SK-N-SH (cell line): ENCODE measurements at regions not wholly inside any gene's neighbourhood (a gene's known extent, or its start where the extent isn't known, plus 50 kb on each side); places are given as distances from the start of the nearest gene placed in this dataset.

Experiments used
- CTCF ChIA-PET: fragments of 300-600, 350-600 bp; formaldehyde crosslinking; extraction: SDS; loops from one replicate; lab custom pipeline; 2021; lab: Yijun Ruan, JAX
- POLR2A ChIA-PET: fragments of 350-600 bp; sonication (Branson Sonifier 250); formaldehyde crosslinking; extraction: SDS; loops from one replicate; lab custom pipeline; 2020; ENCODE audit warnings: antibody characterized with exemption, inconsistent platforms; lab: Yijun Ruan, JAX
- DNase-seq: peaks from one replicate; pipeline ENCODE4 v3.0.0; 2012
- H2AFZ ChIP-seq: fragments of 200-600 bp; sonication (generic); 2 replicates; pipeline ENCODE4 v1.8.1; 2016; ENCODE audit warnings: antibody characterized with exemption, mild to moderate bottlenecking, low read depth
- H3F3A ChIP-seq: fragments of 200-600 bp; sonication (generic); replicated peaks from 2 replicates; pipeline ENCODE3; 2016; ENCODE audit warnings: antibody characterized with exemption, mild to moderate bottlenecking; ENCODE audit not compliant: insufficient read depth
- H3K27ac ChIP-seq, 2 experiments: fragments of 200-500 bp in 1 of 2; fragments of 200-600 bp in 1 of 2; sonication (Bioruptor generic) in 1 of 2; sonication (generic), shearing (Covaris generic) in 1 of 2; 2 replicates each; pipeline versions ENCODE4 v1.5.1 to v1.6.1; 2014 to 2016; ENCODE audit warnings: low read depth in 2 of 2, inconsistent platforms in 1 of 2, low read length in 1 of 2, mild to moderate bottlenecking in 1 of 2, mixed read lengths in 1 of 2
- H3K27me3 ChIP-seq: fragments of 200-600 bp; sonication (generic), shearing (Covaris generic); 2 replicates; pipeline ENCODE4 v1.6.1; 2016; ENCODE audit warnings: mixed run types; ENCODE audit not compliant: insufficient read depth
- H3K36me3 ChIP-seq, 2 experiments: fragments of 200-500 bp in 1 of 2; fragments of 200-600 bp in 1 of 2; sonication (Bioruptor generic) in 1 of 2; sonication (generic) in 1 of 2; replicated peaks in 1 of 2; 2 replicates each; pipeline versions ENCODE3 to v1.5.1; 2014 to 2016; ENCODE audit warnings: low read length in 1 of 2, mild to moderate bottlenecking in 1 of 2; ENCODE audit not compliant: insufficient read depth in 2 of 2, control insufficient read depth in 1 of 2
- H3K4me1 ChIP-seq, 2 experiments: fragments of 200-500 bp in 1 of 2; fragments of 200-600 bp in 1 of 2; sonication (Bioruptor generic) in 1 of 2; sonication (generic), shearing (Covaris generic) in 1 of 2; 2 replicates each; pipeline versions ENCODE4 v1.5.1 to v1.6.1; 2014 to 2016; ENCODE audit warnings: low read depth in 1 of 2, low read length in 1 of 2, mixed run types in 1 of 2; ENCODE audit not compliant: insufficient read depth in 2 of 2, control insufficient read depth in 1 of 2
- H3K4me2 ChIP-seq: fragments of 200-600 bp; sonication (generic), shearing (Covaris generic); 2 replicates; pipeline ENCODE4 v1.6.1; 2017; ENCODE audit warnings: mixed run types
- H3K4me3 ChIP-seq, 2 experiments: fragments of 200-500 bp in 1 of 2; fragments of 200-600 bp in 1 of 2; sonication (Bioruptor generic) in 1 of 2; sonication (generic), shearing (Covaris generic) in 1 of 2; 2 replicates each; pipeline versions ENCODE4 v1.5.1 to v1.8.1; 2014 to 2016; ENCODE audit warnings: low read depth in 2 of 2, inconsistent platforms in 1 of 2, low read length in 1 of 2, mild to moderate bottlenecking in 1 of 2, mixed read lengths in 1 of 2, moderate library complexity in 1 of 2
- H3K79me2 ChIP-seq: fragments of 200-600 bp; sonication (generic); 2 replicates; pipeline ENCODE4 v1.8.1; 2017; ENCODE audit warnings: mild to moderate bottlenecking; ENCODE audit not compliant: insufficient read depth
- H3K9ac ChIP-seq: fragments of 200-600 bp; sonication (generic); 2 replicates; pipeline ENCODE4 v1.6.1; 2017; ENCODE audit warnings: mixed run types
- H3K9me2 ChIP-seq: fragments of 200-600 bp; sonication (generic); 2 replicates; pipeline ENCODE4 v1.6.1; 2017; ENCODE audit warnings: mixed run types
- H3K9me3 ChIP-seq: fragments of 200-600 bp; sonication (generic); 2 replicates; pipeline ENCODE4 v1.6.1; 2017; ENCODE audit warnings: mixed run types, mild to moderate bottlenecking, moderate library complexity
- H4K20me1 ChIP-seq: fragments of 200-600 bp; sonication (generic); 2 replicates; pipeline ENCODE4 v1.6.1; 2017; ENCODE audit warnings: mild to moderate bottlenecking, mixed run types; ENCODE audit not compliant: insufficient read depth
- ELF1 ChIP-seq: IDR thresholded peaks from 2 replicates; pipeline ENCODE4 v1.4.0; 2012
- EZH2phosphoT487 ChIP-seq: fragments of 200-600 bp; sonication (generic); IDR thresholded peaks from 2 replicates; pipeline ENCODE4 v1.6.1; 2017; ENCODE audit warnings: low read depth, mixed run types, mild to moderate bottlenecking, antibody characterized with exemption, moderate library complexity, borderline replicate concordance
- FOXM1 ChIP-seq: IDR thresholded peaks from 2 replicates; pipeline ENCODE4 v1.4.0; 2012; ENCODE audit warnings: low read depth, mild to moderate bottlenecking
- GABPA ChIP-seq: IDR thresholded peaks from 2 replicates; pipeline ENCODE4 v1.4.0; 2012; ENCODE audit warnings: low read depth, mild to moderate bottlenecking
- IRF3 ChIP-seq: fragments of 150-350 bp; IDR thresholded peaks from 2 replicates; pipeline ENCODE4 v1.6.1; 2016; ENCODE audit warnings: mild to moderate bottlenecking, low read depth, low read length
- JUND ChIP-seq: IDR thresholded peaks from 2 replicates; pipeline ENCODE4 v1.4.0; 2012
- MAX ChIP-seq: IDR thresholded peaks from 2 replicates; pipeline ENCODE4 v1.4.0; 2012; ENCODE audit warnings: low read depth
- MXI1 ChIP-seq: IDR thresholded peaks from 2 replicates; pipeline ENCODE4 v1.6.1; 2012; ENCODE audit warnings: mild to moderate bottlenecking, low read depth, low read length, improper control_type of control experiment
- NFIC ChIP-seq: IDR thresholded peaks from 2 replicates; pipeline ENCODE4 v1.4.0; 2012; ENCODE audit warnings: borderline replicate concordance
- POLR2AphosphoS5 ChIP-seq: IDR thresholded peaks from 2 replicates; pipeline ENCODE4 v1.6.1; 2012; ENCODE audit warnings: low read depth, low read length
- RXRA ChIP-seq: IDR thresholded peaks from 2 replicates; pipeline ENCODE4 v1.4.0; 2012; ENCODE audit warnings: low read depth, mild to moderate bottlenecking, borderline replicate concordance
- SIN3A ChIP-seq: IDR thresholded peaks from 2 replicates; pipeline ENCODE4 v1.6.1; 2012; ENCODE audit warnings: low read depth, mild to moderate bottlenecking, low read length, moderate library complexity, borderline replicate concordance
- TAF1 ChIP-seq: IDR thresholded peaks from 2 replicates; pipeline ENCODE4 v1.6.1; 2012; ENCODE audit warnings: low read depth, mild to moderate bottlenecking, low read length, moderate library complexity, borderline replicate concordance
- USF1 ChIP-seq: IDR thresholded peaks from 2 replicates; pipeline ENCODE4 v1.4.0; 2012; ENCODE audit warnings: low read depth, borderline replicate concordance
- YY1 ChIP-seq: IDR thresholded peaks from 2 replicates; pipeline ENCODE4 v1.4.0; 2012; ENCODE audit warnings: low read depth, mild to moderate bottlenecking
- WGBS: methylation state at CpG from one replicate; pipeline ENCODE4 v1.1.6; 2017; ENCODE audit warnings: low lambda C conversion rate; 5-methylcytosine and 5-hydroxymethylcytosine counted together

GRCh38 chr18:34623557-34623956 lies 86.5 kb upstream of the DTNA start:
- DNase-seq = no peak
- Histone ChIP-seq H3K36me3 (no peaks in the 10 kb centered on the region), H3K4me2 (no peak overlapping the region), H3K9ac (no peak overlapping the region), H4K20me1 (no peaks in the 10 kb centered on the region), H3K9me3 (no peaks in the 10 kb centered on the region), H3F3A (no peaks in the 10 kb centered on the region), H2AFZ (no peak overlapping the region), H3K79me2 (no peaks in the 10 kb centered on the region), H3K4me3 (no peak overlapping the region), H3K27ac (no peak overlapping the region), H3K4me1 (no peaks in the 10 kb centered on the region; a peak in 2 of 4 replicates), H3K9me2 (no peaks in the 10 kb centered on the region), H3K27me3 (no peaks in the 10 kb centered on the region)
- WGBS = 66% methylated on average over 2 of the region's 2 CpGs
- TF ChIP-seq MXI1 (no peak), IRF3 (no peak), FOXM1 (no peak), GABPA (no peak), MAX (no peak), YY1 (no peak), JUND (no peak), TAF1 (no peak), RXRA (no peak), EZH2phosphoT487 (no peak)
- POLR2A ChIA-PET = no interaction called here
- CTCF ChIA-PET = interaction anchor here (1.0 kb wide), 1 partner anchor 171 kb away, joined by 3 read pairs; no protein-coding TSS in a partner anchor

- ChIA-PET POLR2A (no interaction called here), CTCF (no interaction called here)
- Histone ChIP-seq H3F3A (no peaks in the 10 kb centered on the region), H3K27me3 (no peaks in the 10 kb centered on the region), H2AFZ (no peak overlapping the region), H3K4me1 (no peaks in the 10 kb centered on the region; a peak in 2 of 4 replicates), H3K79me2 (no peaks in the 10 kb centered on the region), H3K9me2 (no peaks in the 10 kb centered on the region), H3K9me3 (no peaks in the 10 kb centered on the region), H4K20me1 (no peaks in the 10 kb centered on the region), H3K4me2 (no peak overlapping the region), H3K27ac (no peak overlapping the region), H3K36me3 (no peaks in the 10 kb centered on the region), H3K4me3 (no peak overlapping the region), H3K9ac (no peak overlapping the region)
- no peak for DNase-seq
- no peak for TF ChIP-seq POLR2AphosphoS5
- TF ChIP-seq ELF1 = no peak
- TF ChIP-seq FOXM1 = no peak
- TF ChIP-seq MAX = no peak
- no peak for TF ChIP-seq JUND
- TF ChIP-seq USF1 = no peak
- TF ChIP-seq NFIC = no peak
- TF ChIP-seq RXRA = no peak
- TF ChIP-seq SIN3A = no peak
- no peak for TF ChIP-seq YY1
- 15% methylated on average over 3 of the region's 3 CpGs for WGBS
Measured at GRCh38 chr18:34624551-34624950, 85.5 kb upstream of the DTNA start.
